ENCODE measurements at regions not wholly inside any gene's neighbourhood (a gene's known extent, or its start where the extent isn't known, plus 50 kb on each side); places are given as distances from the start of the nearest gene placed in this dataset.

GRCh38 chr1:56218023-56218422, 361.3 kb downstream of the PLPP3 start:
- Histone ChIP-seq H3K9ac (ENCODE audit: low read length) (no peak overlapping the region), H3K27ac (ENCODE audit: low read depth, low read length) (no peak overlapping the region), H3K4me1 (ENCODE audit: control insufficient read depth in 1 of 2, insufficient read depth in 2 of 2, low read length in 2 of 2) (peaks cover 3% of the 10 kb centered on the region in 2 experiments), H2BK120ac (ENCODE audit: insufficient read depth, low read length, poor library complexity) (no peak overlapping the region), H4K12ac (ENCODE audit: low read depth, low read length) (no peak overlapping the region), H4K91ac (ENCODE audit: low read depth, low read length) (no peak overlapping the region), H3K18ac (ENCODE audit: low read length) (no peak overlapping the region), H3K4me3 (ENCODE audit: low read depth, low read length) (no peak overlapping the region), H2AFZ (ENCODE audit: insufficient read depth, low read length, poor library complexity) (no peak overlapping the region), H3K4me2 (ENCODE audit: low read length) (no peak overlapping the region), H2BK5ac (ENCODE audit: low read depth, low read length, poor library complexity) (no peak overlapping the region), H2AK5ac (ENCODE audit: low read length) (no peak overlapping the region), H2BK12ac (ENCODE audit: low read length) (no peak overlapping the region), H4K8ac (ENCODE audit: low read depth, low read length) (no peak overlapping the region), H3K79me2 (ENCODE audit: control insufficient read depth, insufficient read depth, low read length, poor library complexity) (no peaks in the 10 kb centered on the region), H3K4ac (ENCODE audit: low read depth, low read length) (no peak overlapping the region), H3K9me3 (ENCODE audit: insufficient read depth, low read depth, low read length) (no peaks in the 10 kb centered on the region), H3K36me3 (ENCODE audit: control insufficient read depth in 1 of 2, insufficient read depth in 2 of 2, low read length in 2 of 2) (peaks cover 0 to 2% of the 10 kb centered on the region in 2 experiments), H3K23ac (ENCODE audit: low read length) (no peak overlapping the region), H3K79me1 (ENCODE audit: low read length) (no peaks in the 10 kb centered on the region), H3K14ac (ENCODE audit: low read length) (no peak overlapping the region), H3K27me3 (ENCODE audit: insufficient read depth, low read length) (no peaks in the 10 kb centered on the region)
- WGBS (ENCODE audit: extremely low coverage, insufficient coverage, insufficient read length): no CpG with 5 or more reads among the region's 4 CpGs
- no peak for DNase-seq

GRCh38 chr1:56216218-56216617, 363.1 kb downstream of the PLPP3 start:
- WGBS (ENCODE audit: extremely low coverage, insufficient coverage, insufficient read length): no CpG with 5 or more reads among the region's 4 CpGs
- no peak overlapping the region for H4K12ac ChIP-seq (ENCODE audit: low read depth, low read length)

GRCh38 chr1:56215771-56216170, 363.6 kb downstream of the PLPP3 start:
- no CpG with 5 or more reads among the region's 4 CpGs for WGBS (ENCODE audit: extremely low coverage, insufficient coverage, insufficient read length)
- no peak overlapping the region for H3K27ac ChIP-seq (ENCODE audit: low read depth, low read length)
- H2BK120ac ChIP-seq (ENCODE audit: insufficient read depth, low read length, poor library complexity): no peak overlapping the region
- H2AFZ ChIP-seq (ENCODE audit: insufficient read depth, low read length, poor library complexity): no peak overlapping the region
- H3K14ac ChIP-seq (ENCODE audit: low read length): no peak overlapping the region
- no peaks in the 10 kb centered on the region for H3K79me2 ChIP-seq (ENCODE audit: control insufficient read depth, insufficient read depth, low read length, poor library complexity)
- H3K27me3 ChIP-seq (ENCODE audit: insufficient read depth, low read length): no peaks in the 10 kb centered on the region
- no peak overlapping the region for H4K12ac ChIP-seq (ENCODE audit: low read depth, low read length)
- H3K9ac ChIP-seq (ENCODE audit: low read length): no peak overlapping the region
- no peak overlapping the region for H3K4me3 ChIP-seq (ENCODE audit: low read depth, low read length)
- H3K23ac ChIP-seq (ENCODE audit: low read length): no peak overlapping the region
- peak in 1 of 2 donors; percentile 32 for DNase-seq
- H3K4me1 ChIP-seq (ENCODE audit: control insufficient read depth in 1 of 2, insufficient read depth in 2 of 2, low read length in 2 of 2): peaks cover 3% of the 10 kb centered on the region in 2 experiments
- peaks cover 0 to 2% of the 10 kb centered on the region in 2 experiments for H3K36me3 ChIP-seq (ENCODE audit: control insufficient read depth in 1 of 2, insufficient read depth in 2 of 2, low read length in 2 of 2)
- no peak overlapping the region for H3K4me2 ChIP-seq (ENCODE audit: low read length)
- no peak overlapping the region for H2BK12ac ChIP-seq (ENCODE audit: low read length)
- H4K91ac ChIP-seq (ENCODE audit: low read depth, low read length): no peak overlapping the region
- H2AK5ac ChIP-seq (ENCODE audit: low read length): no peak overlapping the region
- no peaks in the 10 kb centered on the region for H3K79me1 ChIP-seq (ENCODE audit: low read length)
- H3K4ac ChIP-seq (ENCODE audit: low read depth, low read length): no peak overlapping the region
- no peak overlapping the region for H3K18ac ChIP-seq (ENCODE audit: low read length)
- no peak overlapping the region for H4K8ac ChIP-seq (ENCODE audit: low read depth, low read length)
- no peaks in the 10 kb centered on the region for H3K9me3 ChIP-seq (ENCODE audit: insufficient read depth, low read depth, low read length)
- no peak overlapping the region for H2BK5ac ChIP-seq (ENCODE audit: low read depth, low read length, poor library complexity)

More at GRCh38 chr1:56216218-56216617, 363.1 kb downstream of the PLPP3 start:
- peak overlapping the region; percentile 54 for H4K8ac ChIP-seq (ENCODE audit: low read depth, low read length)
- H3K79me2 ChIP-seq (ENCODE audit: control insufficient read depth, insufficient read depth, low read length, poor library complexity): no peaks in the 10 kb centered on the region
- H3K9ac ChIP-seq (ENCODE audit: low read length): no peak overlapping the region
- no peaks in the 10 kb centered on the region for H3K9me3 ChIP-seq (ENCODE audit: insufficient read depth, low read depth, low read length)
- no peak overlapping the region for H2AFZ ChIP-seq (ENCODE audit: insufficient read depth, low read length, poor library complexity)
- no peak overlapping the region for H2BK12ac ChIP-seq (ENCODE audit: low read length)
- no peak overlapping the region for H4K91ac ChIP-seq (ENCODE audit: low read depth, low read length)
- no peak overlapping the region for H3K14ac ChIP-seq (ENCODE audit: low read length)
- no peak overlapping the region for H3K27ac ChIP-seq (ENCODE audit: low read depth, low read length)
- no peaks in the 10 kb centered on the region for H3K27me3 ChIP-seq (ENCODE audit: insufficient read depth, low read length)
- no peak overlapping the region for H3K4ac ChIP-seq (ENCODE audit: low read depth, low read length)
- no peak overlapping the region for H3K23ac ChIP-seq (ENCODE audit: low read length)
- no peak overlapping the region for H2BK120ac ChIP-seq (ENCODE audit: insufficient read depth, low read length, poor library complexity)
- H3K36me3 ChIP-seq (ENCODE audit: control insufficient read depth in 1 of 2, insufficient read depth in 2 of 2, low read length in 2 of 2): peaks cover 0 to 2% of the 10 kb centered on the region in 2 experiments
- H2AK5ac ChIP-seq (ENCODE audit: low read length): no peak overlapping the region
- no peak overlapping the region for H3K18ac ChIP-seq (ENCODE audit: low read length)
- H3K4me1 ChIP-seq (ENCODE audit: control insufficient read depth in 1 of 2, insufficient read depth in 2 of 2, low read length in 2 of 2): peaks cover 3% of the 10 kb centered on the region in 2 experiments
- H2BK5ac ChIP-seq (ENCODE audit: low read depth, low read length, poor library complexity): no peak overlapping the region
- H3K4me3 ChIP-seq (ENCODE audit: low read depth, low read length): no peak overlapping the region
- H3K79me1 ChIP-seq (ENCODE audit: low read length): no peaks in the 10 kb centered on the region
- H3K4me2 ChIP-seq (ENCODE audit: low read length): no peak overlapping the region
- DNase-seq: no peak

- H3K9ac ChIP-seq (ENCODE audit: low read length): no peak overlapping the region
- H3K18ac ChIP-seq (ENCODE audit: low read length): no peak overlapping the region
- H2BK12ac ChIP-seq (ENCODE audit: low read length): no peak overlapping the region
- no peak overlapping the region for H4K12ac ChIP-seq (ENCODE audit: low read depth, low read length)
- H3K4me3 ChIP-seq (ENCODE audit: low read depth, low read length): no peak overlapping the region
- H3K14ac ChIP-seq (ENCODE audit: low read length): no peak overlapping the region
- H3K4me1 ChIP-seq (ENCODE audit: control insufficient read depth in 1 of 2, insufficient read depth in 2 of 2, low read length in 2 of 2): peaks cover 3% of the 10 kb centered on the region in 2 experiments
- peaks cover 0 to 2% of the 10 kb centered on the region in 2 experiments for H3K36me3 ChIP-seq (ENCODE audit: control insufficient read depth in 1 of 2, insufficient read depth in 2 of 2, low read length in 2 of 2)
- no peaks in the 10 kb centered on the region for H3K27me3 ChIP-seq (ENCODE audit: insufficient read depth, low read length)
- H3K4me2 ChIP-seq (ENCODE audit: low read length): no peak overlapping the region
- no peak overlapping the region for H3K27ac ChIP-seq (ENCODE audit: low read depth, low read length)
- WGBS (ENCODE audit: extremely low coverage, insufficient coverage, insufficient read length): no CpG with 5 or more reads among the region's 3 CpGs
- no peak overlapping the region for H3K23ac ChIP-seq (ENCODE audit: low read length)
- no peaks in the 10 kb centered on the region for H3K79me1 ChIP-seq (ENCODE audit: low read length)
- H2AFZ ChIP-seq (ENCODE audit: insufficient read depth, low read length, poor library complexity): no peak overlapping the region
- no peak overlapping the region for H2BK5ac ChIP-seq (ENCODE audit: low read depth, low read length, poor library complexity)
- no peak overlapping the region for H4K91ac ChIP-seq (ENCODE audit: low read depth, low read length)
- no peak overlapping the region for H2AK5ac ChIP-seq (ENCODE audit: low read length)
- H3K9me3 ChIP-seq (ENCODE audit: insufficient read depth, low read depth, low read length): no peaks in the 10 kb centered on the region
- peak in 1 of 2 donors; percentile 58 for DNase-seq
- H3K4ac ChIP-seq (ENCODE audit: low read depth, low read length): no peak overlapping the region
- no peaks in the 10 kb centered on the region for H3K79me2 ChIP-seq (ENCODE audit: control insufficient read depth, insufficient read depth, low read length, poor library complexity)
- no peak overlapping the region for H2BK120ac ChIP-seq (ENCODE audit: insufficient read depth, low read length, poor library complexity)
- no peak overlapping the region for H4K8ac ChIP-seq (ENCODE audit: low read depth, low read length)
Observed at GRCh38 chr1:56215086-56215485, 364.3 kb downstream of the PLPP3 start.

Data from trophoblast cell (in vitro differentiated cells and primary cell).